PC-3 (cell line): ENCODE measurements at regions not wholly inside any gene's neighbourhood (a gene's known extent, or its start where the extent isn't known, plus 50 kb on each side); places are given as distances from the start of the nearest gene placed in this dataset.

Experiments used
- ATAC-seq: fragments of 200-7000 bp; cut with Tn5 transposase; 2 replicates; pipeline ENCODE4 v1.9.1; 2020; ENCODE audit warnings: mild to moderate bottlenecking, moderate library complexity
- BruUV-seq: library from RNA; stranded (reverse); fragments of 400-500 nt; replicated peaks from 2 replicates; lab custom pipeline; 2021; lab: Mats Ljungman, UMichigan
- CTCF ChIA-PET: fragments of 300-600 bp; sonication (Branson Sonifier 250); formaldehyde crosslinking; loops from one replicate; lab custom pipeline; 2022; ENCODE audit warnings: antibody characterized with exemption; lab: Charles Lee
- POLR2A ChIA-PET: fragments of 300-600 bp; sonication (Branson Sonifier 250); formaldehyde crosslinking; loops from one replicate; lab custom pipeline; 2022; ENCODE audit warnings: antibody characterized with exemption; ENCODE audit not compliant: unreplicated experiment; lab: Charles Lee
- DNase-seq: peaks from one replicate; pipeline ENCODE4 v3.0.0-alpha.2; 2015
- H2AFZ ChIP-seq: fragments of 300-600 bp; sonication (generic); 2 replicates; pipeline ENCODE4 v1.6.0; 2016; ENCODE audit warnings: antibody characterized with exemption, low read length
- H3F3A ChIP-seq: fragments of 300-600 bp; sonication (generic); one replicate; pipeline ENCODE4 v1.6.0; 2017; ENCODE audit warnings: antibody characterized with exemption, low read length, control low read depth, mild to moderate bottlenecking; ENCODE audit not compliant: unreplicated experiment
- H3K27ac ChIP-seq: fragments of 300-600 bp; sonication (generic); 2 replicates; pipeline ENCODE4 v1.5.1; 2016; ENCODE audit warnings: mild to moderate bottlenecking, low read length
- H3K27me3 ChIP-seq: fragments of 300-600 bp; sonication (generic); 2 replicates; pipeline ENCODE4 v1.6.1; 2016; ENCODE audit warnings: low read length, mixed read lengths
- H3K36me3 ChIP-seq: fragments of 300-600 bp; sonication (generic); 2 replicates; pipeline ENCODE4 v1.6.1; 2016; ENCODE audit warnings: low read depth, mixed run types, low read length, mixed read lengths
- H3K4me1 ChIP-seq: fragments of 300-600 bp; sonication (generic); 2 replicates; pipeline ENCODE4 v1.5.1; 2016; ENCODE audit warnings: low read length; ENCODE audit not compliant: insufficient read depth
- H3K4me2 ChIP-seq: fragments of 300-600 bp; sonication (generic); 2 replicates; pipeline ENCODE4 v1.6.0; 2016; ENCODE audit warnings: low read length
- H3K4me3 ChIP-seq: fragments of 300-600 bp; sonication (generic); 2 replicates; pipeline ENCODE4 v1.5.1; 2016; ENCODE audit warnings: mild to moderate bottlenecking, low read length, mixed read lengths
- H3K79me2 ChIP-seq: fragments of 300-600 bp; sonication (generic); 2 replicates; pipeline ENCODE4 v1.6.1; 2017; ENCODE audit warnings: low read length, mixed read lengths
- H3K9ac ChIP-seq: fragments of 300-600 bp; sonication (generic); 2 replicates; pipeline ENCODE4 v1.6.0; 2016; ENCODE audit warnings: mild to moderate bottlenecking, low read length
- H3K9me2 ChIP-seq: fragments of 300-600 bp; sonication (generic); replicated peaks from 2 replicates; pipeline ENCODE4 v1.6.1; 2016; ENCODE audit warnings: mixed run types, low read length, mixed read lengths
- H3K9me3 ChIP-seq: fragments of 300-600 bp; sonication (generic); 2 replicates; pipeline ENCODE4 v1.6.1; 2016; ENCODE audit warnings: low read length, mixed read lengths
- H4K20me1 ChIP-seq: fragments of 300-600 bp; sonication (generic); 2 replicates; pipeline ENCODE4 v1.6.1; 2016; ENCODE audit warnings: low read length, mixed read lengths
- EZH2 ChIP-seq: fragments of 300-600 bp; sonication (generic); IDR thresholded peaks from one replicate; pipeline ENCODE4 v1.6.1; 2017; ENCODE audit warnings: antibody characterized with exemption, mild to moderate bottlenecking, low read length; ENCODE audit not compliant: unreplicated experiment
- EZH2phosphoT487 ChIP-seq: fragments of 300-600 bp; sonication (generic); IDR thresholded peaks from 2 replicates; pipeline ENCODE4 v1.6.1; 2018; ENCODE audit warnings: mild to moderate bottlenecking, antibody characterized with exemption, low read length, borderline replicate concordance
- intact Hi-C: fragments of 100-400 bp; cut with micrococcal nuclease; formaldehyde crosslinking; loops from 2 replicates; pipeline ENCODE4 v1.9.0; 2023
- TF ChIP-seq, protein P1 (sequence below): fragments of 300-600 bp; sonication (generic); conservative IDR thresholded peaks from 2 replicates; pipeline ENCODE4 v1.5.1; 2017; ENCODE audit warnings: antibody characterized with exemption, low read depth, mild to moderate bottlenecking, low read length

DNA sequence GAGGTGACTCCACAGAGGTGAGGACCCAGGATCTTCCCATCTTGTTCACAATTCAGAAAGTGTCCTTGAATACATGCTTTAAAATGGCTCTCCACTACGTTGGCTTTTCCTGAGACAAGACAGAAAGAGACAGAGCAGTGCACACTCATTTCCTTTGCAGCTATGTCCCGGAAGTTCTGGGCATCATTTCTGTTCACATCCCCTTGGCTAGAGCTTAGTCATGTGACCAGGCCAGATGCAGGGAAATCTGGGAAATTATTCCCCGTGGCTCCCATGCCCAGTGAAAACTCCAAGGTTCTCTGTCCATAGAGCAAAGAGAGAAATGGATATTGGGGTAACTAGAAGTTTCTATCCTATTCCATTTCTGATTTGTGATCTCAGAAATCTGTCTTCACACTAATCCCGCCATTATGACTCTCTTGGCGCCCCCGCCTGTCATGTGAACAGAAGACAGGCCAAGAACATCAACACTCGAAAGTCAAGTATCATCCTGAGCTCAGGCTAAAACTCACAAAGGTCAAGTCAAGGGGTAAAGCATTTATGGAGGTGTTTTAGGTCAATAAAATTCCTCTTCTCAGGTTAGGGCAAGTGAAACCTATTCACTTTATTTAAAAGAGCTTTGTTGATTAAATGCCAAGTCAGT is 251.4 kb upstream of the HABP2 start:
- no peak overlapping the region for H3K9ac ChIP-seq
- CTCF ChIA-PET: no interaction called here
- H3K4me2 ChIP-seq: no peak overlapping the region
- no peak overlapping the region for H2AFZ ChIP-seq
- H3K9me3 ChIP-seq: no peaks in the 10 kb centered on the region
- no peaks in the 10 kb centered on the region for H3K36me3 ChIP-seq
- peak overlapping the region; percentile 51 for H3K27ac ChIP-seq
- peaks cover 27% of the 10 kb centered on the region for H3K4me1 ChIP-seq
- H3K4me3 ChIP-seq: no peak overlapping the region
- DNase-seq (no peak), ATAC-seq (no peak)
- POLR2A ChIA-PET: no interaction called here
- no peaks in the 10 kb centered on the region for H3K27me3 ChIP-seq
- BruUV-seq: no TSS peak
- TF ChIP-seq EZH2phosphoT487 (no peak), EZH2 (no peak)
- TF ChIP-seq, protein P1, sequence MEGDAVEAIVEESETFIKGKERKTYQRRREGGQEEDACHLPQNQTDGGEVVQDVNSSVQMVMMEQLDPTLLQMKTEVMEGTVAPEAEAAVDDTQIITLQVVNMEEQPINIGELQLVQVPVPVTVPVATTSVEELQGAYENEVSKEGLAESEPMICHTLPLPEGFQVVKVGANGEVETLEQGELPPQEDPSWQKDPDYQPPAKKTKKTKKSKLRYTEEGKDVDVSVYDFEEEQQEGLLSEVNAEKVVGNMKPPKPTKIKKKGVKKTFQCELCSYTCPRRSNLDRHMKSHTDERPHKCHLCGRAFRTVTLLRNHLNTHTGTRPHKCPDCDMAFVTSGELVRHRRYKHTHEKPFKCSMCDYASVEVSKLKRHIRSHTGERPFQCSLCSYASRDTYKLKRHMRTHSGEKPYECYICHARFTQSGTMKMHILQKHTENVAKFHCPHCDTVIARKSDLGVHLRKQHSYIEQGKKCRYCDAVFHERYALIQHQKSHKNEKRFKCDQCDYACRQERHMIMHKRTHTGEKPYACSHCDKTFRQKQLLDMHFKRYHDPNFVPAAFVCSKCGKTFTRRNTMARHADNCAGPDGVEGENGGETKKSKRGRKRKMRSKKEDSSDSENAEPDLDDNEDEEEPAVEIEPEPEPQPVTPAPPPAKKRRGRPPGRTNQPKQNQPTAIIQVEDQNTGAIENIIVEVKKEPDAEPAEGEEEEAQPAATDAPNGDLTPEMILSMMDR: 0 out of 2 replicates have a peak, but pooled peaks have one; percentile 17
- intact Hi-C loops: no loop called here
- no peaks in the 10 kb centered on the region for H3K79me2 ChIP-seq
- H4K20me1 ChIP-seq: no peaks in the 10 kb centered on the region
- no peaks in the 10 kb centered on the region for H3K9me2 ChIP-seq
- no peaks in the 10 kb centered on the region for H3F3A ChIP-seq

GRCh38 chr10:113302062-113302461 is 250.8 kb upstream of the HABP2 start:
- ChIA-PET POLR2A (no interaction called here), CTCF (no interaction called here)
- Histone ChIP-seq H3K4me3 (no peak overlapping the region), H4K20me1 (no peaks in the 10 kb centered on the region), H3K4me1 (peaks cover 23% of the 10 kb centered on the region), H3K36me3 (no peaks in the 10 kb centered on the region), H3K79me2 (no peaks in the 10 kb centered on the region), H3K4me2 (no peak overlapping the region), H3K27ac (peak overlapping the region; percentile 51), H3K9ac (no peak overlapping the region), H3F3A (no peaks in the 10 kb centered on the region), H3K27me3 (no peaks in the 10 kb centered on the region), H3K9me2 (no peaks in the 10 kb centered on the region), H2AFZ (no peak overlapping the region), H3K9me3 (no peaks in the 10 kb centered on the region)
- ATAC-seq (peak; percentile 66), DNase-seq (peak; percentile 69)
- intact Hi-C loops: no loop called here
- TF ChIP-seq EZH2 (no peak), EZH2phosphoT487 (no peak)
- TF ChIP-seq, protein P1: no peak
- BruUV-seq: no TSS peak

GRCh38 chr10:113303544-113304146 is 249.2 kb upstream of the HABP2 start:
- H3K79me2 ChIP-seq: no peaks in the 10 kb centered on the region
- no peaks in the 10 kb centered on the region for H3K36me3 ChIP-seq
- intact Hi-C loops: no loop called here
- no peaks in the 10 kb centered on the region for H3K9me3 ChIP-seq
- H3K4me1 ChIP-seq: peaks cover 15% of the 10 kb centered on the region
- H3K4me2 ChIP-seq: no peak overlapping the region
- POLR2A ChIA-PET: no interaction called here
- H3K27ac ChIP-seq: no peak overlapping the region
- DNase-seq (peak; percentile 25), ATAC-seq (no peak)
- no peaks in the 10 kb centered on the region for H3K27me3 ChIP-seq
- CTCF ChIA-PET: no interaction called here
- no peaks in the 10 kb centered on the region for H4K20me1 ChIP-seq
- H3K9ac ChIP-seq: no peak overlapping the region
- no peak overlapping the region for H3K4me3 ChIP-seq
- no peaks in the 10 kb centered on the region for H3F3A ChIP-seq
- no peaks in the 10 kb centered on the region for H3K9me2 ChIP-seq
- BruUV-seq: no TSS peak
- H2AFZ ChIP-seq: no peak overlapping the region
- TF ChIP-seq, protein P1: no peak
- TF ChIP-seq EZH2 (no peak), EZH2phosphoT487 (no peak)
